ENCODE measurements at regions not wholly inside any gene's neighbourhood (a gene's known extent, or its start where the extent isn't known, plus 50 kb on each side); places are given as distances from the start of the nearest gene placed in this dataset.

GRCh38 chr17:71431146-71431545 is 689.7 kb upstream of the SOX9 start:
- TF ChIP-seq POLR2A (IDR thresholded peaks at IDR 0.05), result no peak
- TF ChIP-seq CTCF (IDR thresholded peaks at IDR 0.05), result no peak
- no peak overlapping the region for H3K27ac ChIP-seq
- no peak overlapping the region for H3K4me3 ChIP-seq
- H3K27me3 ChIP-seq, result no peaks in the 10 kb centered on the region
- peaks cover 0 to 4% (median 0%) of the 10 kb centered on the region in 4 donors for H3K9me3 ChIP-seq
- H3K4me1 ChIP-seq, result no peaks in the 10 kb centered on the region
- H3K36me3 ChIP-seq, result no peaks in the 10 kb centered on the region
- no peak for DNase-seq

- no peaks in the 10 kb centered on the region for H3K36me3 ChIP-seq
- H3K4me1 ChIP-seq, result no peaks in the 10 kb centered on the region
- no peak overlapping the region for H3K27ac ChIP-seq
- peaks cover 0 to 4% (median 0%) of the 10 kb centered on the region in 4 donors for H3K9me3 ChIP-seq
- no peak for DNase-seq
- TF ChIP-seq CTCF (IDR thresholded peaks at IDR 0.05), result no peak
- no peak for TF ChIP-seq POLR2A (IDR thresholded peaks at IDR 0.05)
- H3K4me3 ChIP-seq, result no peak overlapping the region
- no peaks in the 10 kb centered on the region for H3K27me3 ChIP-seq
Measured at GRCh38 chr17:71432378-71433315, 688.2 kb upstream of the SOX9 start.

GRCh38 chr17:71434716-71435115 is 686.1 kb upstream of the SOX9 start:
- Histone ChIP-seq H3K27me3 (no peaks in the 10 kb centered on the region), H3K27ac (no peak overlapping the region), H3K36me3 (no peaks in the 10 kb centered on the region), H3K9me3 (no peaks in the 10 kb centered on the region), H3K4me3 (no peak overlapping the region), H3K4me1 (no peaks in the 10 kb centered on the region)
- no peak for DNase-seq
- no peak for TF ChIP-seq POLR2A (IDR thresholded peaks at IDR 0.05)
- TF ChIP-seq CTCF (IDR thresholded peaks at IDR 0.05), result no peak

GRCh38 chr17:71436479-71436878 is 684.3 kb upstream of the SOX9 start:
- H3K4me1 ChIP-seq, result no peaks in the 10 kb centered on the region
- no peak overlapping the region for H3K4me3 ChIP-seq
- no peak for DNase-seq
- TF ChIP-seq CTCF (IDR thresholded peaks at IDR 0.05), result no peak
- no peaks in the 10 kb centered on the region for H3K27me3 ChIP-seq
- H3K9me3 ChIP-seq, result no peaks in the 10 kb centered on the region
- no peak overlapping the region for H3K27ac ChIP-seq
- no peaks in the 10 kb centered on the region for H3K36me3 ChIP-seq

- Histone ChIP-seq H3K9me3 (no peaks in the 10 kb centered on the region), H3K27me3 (no peaks in the 10 kb centered on the region), H3K4me3 (no peak overlapping the region), H3K27ac (no peak overlapping the region), H3K36me3 (no peaks in the 10 kb centered on the region), H3K4me1 (no peaks in the 10 kb centered on the region)
- TF ChIP-seq CTCF (IDR thresholded peaks at IDR 0.05), result no peak
- TF ChIP-seq POLR2A (IDR thresholded peaks at IDR 0.05), result no peak
- DNase-seq, result no peak
Measured at GRCh38 chr17:71437166-71437565, 683.7 kb upstream of the SOX9 start.

Data from Peyer's patch (tissue), 4 donors.